PC-3 (cell line): ENCODE measurements at regions not wholly inside any gene's neighbourhood (a gene's known extent, or its start where the extent isn't known, plus 50 kb on each side); places are given as distances from the start of the nearest gene placed in this dataset.

Source experiments
- CTCF ChIP-seq: fragments of 300-600 bp; sonication (generic); conservative IDR thresholded peaks from 2 replicates; pipeline ENCODE4 v1.5.1; 2017; ENCODE audit warnings: antibody characterized with exemption, low read depth, mild to moderate bottlenecking, low read length
- EZH2 ChIP-seq: fragments of 300-600 bp; sonication (generic); IDR thresholded peaks from one replicate; pipeline ENCODE4 v1.6.1; 2017; ENCODE audit warnings: antibody characterized with exemption, mild to moderate bottlenecking, low read length; ENCODE audit not compliant: unreplicated experiment
- EZH2phosphoT487 ChIP-seq: fragments of 300-600 bp; sonication (generic); IDR thresholded peaks from 2 replicates; pipeline ENCODE4 v1.6.1; 2018; ENCODE audit warnings: mild to moderate bottlenecking, antibody characterized with exemption, low read length, borderline replicate concordance

- no peak for TF ChIP-seq EZH2
- no peak for TF ChIP-seq CTCF
- no peak for TF ChIP-seq EZH2phosphoT487
Observed at GRCh38 chr2:12020833-12021469, 274.5 kb downstream of the LPIN1 start.
